GM10248 (cell line): ENCODE measurements at regions not wholly inside any gene's neighbourhood (a gene's known extent, or its start where the extent isn't known, plus 50 kb on each side); places are given as distances from the start of the nearest gene placed in this dataset.

ENCODE experiments used
- CTCF ChIA-PET: fragments of 300-600 bp; sonication (Branson Sonifier 250); formaldehyde crosslinking; extraction: SDS; loops from one replicate; lab custom pipeline; 2021; ENCODE audit warnings: antibody characterized with exemption; lab: Yijun Ruan, JAX
- POLR2A ChIA-PET: fragments of 350-650 bp; sonication (Branson Sonifier 250); formaldehyde crosslinking; extraction: SDS; loops from one replicate; lab custom pipeline; 2020; ENCODE audit warnings: antibody characterized with exemption; lab: Yijun Ruan, JAX
- DNase-seq: peaks from one replicate; pipeline ENCODE4 v3.0.0; 2012; ENCODE audit errors: extremely low spot score
- CTCF ChIP-seq: IDR thresholded peaks from 2 replicates; pipeline ENCODE4 v1.5.1; 2012; ENCODE audit warnings: mild to moderate bottlenecking, low read depth; ENCODE audit errors: extremely low read depth, missing control alignments, control extremely low read depth

- TF ChIP-seq CTCF: no peak
- ChIA-PET CTCF (no interaction called here), POLR2A (no interaction called here)
Measured at GRCh38 chr7:94336009-94336408, 58.7 kb upstream of the COL1A2 start.

GRCh38 chr7:94338921-94339371 is 55.7 kb upstream of the COL1A2 start:
- ChIA-PET POLR2A (no interaction called here), CTCF (no interaction called here)
- DNase-seq: no peak
- no peak for TF ChIP-seq CTCF

More at GRCh38 chr7:94336009-94336408, 58.7 kb upstream of the COL1A2 start:
- DNase-seq: no peak

- ChIA-PET CTCF (interaction anchor here (1.4 kb wide), 1 partner anchor 12 kb away, joined by 3 read pairs; no protein-coding TSS in a partner anchor), POLR2A (no interaction called here)
- TF ChIP-seq CTCF: no peak
- no peak for DNase-seq
Measured at GRCh38 chr7:94344826-94345225, 49.9 kb upstream of the COL1A2 start.
